ENCODE measurements at regions not wholly inside any gene's neighbourhood (a gene's known extent, or its start where the extent isn't known, plus 50 kb on each side); places are given as distances from the start of the nearest gene placed in this dataset.

- Histone ChIP-seq H3F3A (ENCODE audit: insufficient read depth, low read length) (no peaks in the 10 kb centered on the region), H3K9ac (ENCODE audit: low read length) (no peak overlapping the region), H3K4me2 (ENCODE audit: low read length) (no peak overlapping the region), H3K27ac (ENCODE audit: low read depth, low read length, poor library complexity, severe bottlenecking) (no peak overlapping the region), H3K9me2 (ENCODE audit: low read depth, low read length) (no peaks in the 10 kb centered on the region), H4K20me1 (ENCODE audit: insufficient read depth, low read length) (no peaks in the 10 kb centered on the region), H3K27me3 (ENCODE audit: insufficient read depth, low read length) (no peaks in the 10 kb centered on the region), H3K36me3 (ENCODE audit: insufficient read depth, low read length) (no peaks in the 10 kb centered on the region), H3K9me3 (ENCODE audit: low read length) (no peaks in the 10 kb centered on the region), H3K4me3 (ENCODE audit: low read depth, low read length, poor library complexity, severe bottlenecking) (no peak overlapping the region), H3K79me2 (ENCODE audit: insufficient read depth, low read length) (no peaks in the 10 kb centered on the region), H3K4me1 (ENCODE audit: insufficient read depth, low read length, severe bottlenecking) (no peaks in the 10 kb centered on the region), H2AFZ (ENCODE audit: low read length) (no peak overlapping the region)
- TF ChIP-seq EZH2 (IDR thresholded peaks at IDR 0.05; ENCODE audit: borderline replicate concordance, low read length), result no peak
- TF ChIP-seq, protein P1, sequence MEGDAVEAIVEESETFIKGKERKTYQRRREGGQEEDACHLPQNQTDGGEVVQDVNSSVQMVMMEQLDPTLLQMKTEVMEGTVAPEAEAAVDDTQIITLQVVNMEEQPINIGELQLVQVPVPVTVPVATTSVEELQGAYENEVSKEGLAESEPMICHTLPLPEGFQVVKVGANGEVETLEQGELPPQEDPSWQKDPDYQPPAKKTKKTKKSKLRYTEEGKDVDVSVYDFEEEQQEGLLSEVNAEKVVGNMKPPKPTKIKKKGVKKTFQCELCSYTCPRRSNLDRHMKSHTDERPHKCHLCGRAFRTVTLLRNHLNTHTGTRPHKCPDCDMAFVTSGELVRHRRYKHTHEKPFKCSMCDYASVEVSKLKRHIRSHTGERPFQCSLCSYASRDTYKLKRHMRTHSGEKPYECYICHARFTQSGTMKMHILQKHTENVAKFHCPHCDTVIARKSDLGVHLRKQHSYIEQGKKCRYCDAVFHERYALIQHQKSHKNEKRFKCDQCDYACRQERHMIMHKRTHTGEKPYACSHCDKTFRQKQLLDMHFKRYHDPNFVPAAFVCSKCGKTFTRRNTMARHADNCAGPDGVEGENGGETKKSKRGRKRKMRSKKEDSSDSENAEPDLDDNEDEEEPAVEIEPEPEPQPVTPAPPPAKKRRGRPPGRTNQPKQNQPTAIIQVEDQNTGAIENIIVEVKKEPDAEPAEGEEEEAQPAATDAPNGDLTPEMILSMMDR (IDR thresholded peaks at IDR 0.05; ENCODE audit: low read length), result no peak
Measured at GRCh38 chr6:48278261-48278660, 167.3 kb upstream of the PTCHD4 start.

GRCh38 chr6:48272518-48272917 is 161.5 kb upstream of the PTCHD4 start:
- Histone ChIP-seq H3K27ac (ENCODE audit: low read depth, low read length, poor library complexity, severe bottlenecking) (no peak overlapping the region), H3K79me2 (ENCODE audit: insufficient read depth, low read length) (no peaks in the 10 kb centered on the region), H3K9me2 (ENCODE audit: low read depth, low read length) (no peaks in the 10 kb centered on the region), H2AFZ (ENCODE audit: low read length) (no peak overlapping the region), H3K9me3 (ENCODE audit: low read length) (no peaks in the 10 kb centered on the region), H3K27me3 (ENCODE audit: insufficient read depth, low read length) (no peaks in the 10 kb centered on the region), H3K4me2 (ENCODE audit: low read length) (no peak overlapping the region), H3K36me3 (ENCODE audit: insufficient read depth, low read length) (no peaks in the 10 kb centered on the region), H4K20me1 (ENCODE audit: insufficient read depth, low read length) (no peaks in the 10 kb centered on the region), H3K4me1 (ENCODE audit: insufficient read depth, low read length, severe bottlenecking) (no peaks in the 10 kb centered on the region), H3K4me3 (ENCODE audit: low read depth, low read length, poor library complexity, severe bottlenecking) (no peak overlapping the region), H3F3A (ENCODE audit: insufficient read depth, low read length) (no peaks in the 10 kb centered on the region), H3K9ac (ENCODE audit: low read length) (no peak overlapping the region)
- no peak for TF ChIP-seq EZH2 (IDR thresholded peaks at IDR 0.05; ENCODE audit: borderline replicate concordance, low read length)
- TF ChIP-seq, protein P1 (IDR thresholded peaks at IDR 0.05; ENCODE audit: low read length), result no peak

- no peak overlapping the region for H3K4me3 ChIP-seq (ENCODE audit: low read depth, low read length, poor library complexity, severe bottlenecking)
- H3K4me2 ChIP-seq (ENCODE audit: low read length), result no peak overlapping the region
- H3K27me3 ChIP-seq (ENCODE audit: insufficient read depth, low read length), result no peaks in the 10 kb centered on the region
- no peaks in the 10 kb centered on the region for H3K9me2 ChIP-seq (ENCODE audit: low read depth, low read length)
- H3K79me2 ChIP-seq (ENCODE audit: insufficient read depth, low read length), result no peaks in the 10 kb centered on the region
- no peaks in the 10 kb centered on the region for H3K36me3 ChIP-seq (ENCODE audit: insufficient read depth, low read length)
- H3K4me1 ChIP-seq (ENCODE audit: insufficient read depth, low read length, severe bottlenecking), result no peaks in the 10 kb centered on the region
- TF ChIP-seq, protein P1 (IDR thresholded peaks at IDR 0.05; ENCODE audit: low read length), result no peak
- no peak for TF ChIP-seq EZH2 (IDR thresholded peaks at IDR 0.05; ENCODE audit: borderline replicate concordance, low read length)
- H3F3A ChIP-seq (ENCODE audit: insufficient read depth, low read length), result no peaks in the 10 kb centered on the region
- no peaks in the 10 kb centered on the region for H3K9me3 ChIP-seq (ENCODE audit: low read length)
- no peak overlapping the region for H2AFZ ChIP-seq (ENCODE audit: low read length)
- no peak overlapping the region for H3K9ac ChIP-seq (ENCODE audit: low read length)
- H3K27ac ChIP-seq (ENCODE audit: low read depth, low read length, poor library complexity, severe bottlenecking), result no peak overlapping the region
- H4K20me1 ChIP-seq (ENCODE audit: insufficient read depth, low read length), result no peaks in the 10 kb centered on the region
Measured at GRCh38 chr6:48255094-48255493, 144.1 kb upstream of the PTCHD4 start.

All from OCI-LY1 (cell line).